ENCODE measurements at regions not wholly inside any gene's neighbourhood (a gene's known extent, or its start where the extent isn't known, plus 50 kb on each side); places are given as distances from the start of the nearest gene placed in this dataset.

GRCh38 chr3:145124900-145125678 is 1035.9 kb downstream of the PLOD2 start:
- H3K9me3 ChIP-seq, result no peaks in the 10 kb centered on the region
- no peaks in the 10 kb centered on the region for H3K27me3 ChIP-seq
- H3K4me3 ChIP-seq, result no peak overlapping the region
- no peaks in the 10 kb centered on the region for H3K36me3 ChIP-seq (ENCODE audit: low read depth, missing control alignments)
- 91 to 94% methylated on average over 4 of the region's 4 CpGs for WGBS, 2 donors
- H3K4me1 ChIP-seq, result no peaks in the 10 kb centered on the region
- intact Hi-C loops (cut with DNase I; ENCODE audit: low total_unique reads), result no loop called here
- DNase-seq, result no peak
- no peak overlapping the region for H3K27ac ChIP-seq
- TF ChIP-seq POLR2A (IDR thresholded peaks at IDR 0.05) (no peak), CTCF (IDR thresholded peaks at IDR 0.05) (no peak)

GRCh38 chr3:145133281-145133680 is 1027.7 kb downstream of the PLOD2 start:
- TF ChIP-seq CTCF (IDR thresholded peaks at IDR 0.05), result no peak
- no peak for TF ChIP-seq POLR2A (IDR thresholded peaks at IDR 0.05)
- no peak for DNase-seq
- no peaks in the 10 kb centered on the region for H3K4me1 ChIP-seq
- H3K9me3 ChIP-seq, result no peaks in the 10 kb centered on the region
- no peak overlapping the region for H3K4me3 ChIP-seq
- H3K27ac ChIP-seq, result no peak overlapping the region
- no peaks in the 10 kb centered on the region for H3K36me3 ChIP-seq (ENCODE audit: low read depth, missing control alignments)
- intact Hi-C loops (cut with DNase I; ENCODE audit: low total_unique reads), result no loop called here
- WGBS, 2 donors, result 87 to 96% methylated on average over 2 of the region's 2 CpGs
- no peaks in the 10 kb centered on the region for H3K27me3 ChIP-seq

- no peak for DNase-seq
- Histone ChIP-seq H3K9me3 (no peaks in the 10 kb centered on the region), H3K4me3 (no peak overlapping the region), H3K27me3 (no peaks in the 10 kb centered on the region), H3K36me3 (ENCODE audit: low read depth, missing control alignments) (no peaks in the 10 kb centered on the region), H3K4me1 (no peaks in the 10 kb centered on the region), H3K27ac (no peak overlapping the region)
- no peak for TF ChIP-seq CTCF (IDR thresholded peaks at IDR 0.05)
- no peak for TF ChIP-seq POLR2A (IDR thresholded peaks at IDR 0.05)
- intact Hi-C loops (cut with DNase I; ENCODE audit: low total_unique reads), result no loop called here
- WGBS, 2 donors, result 67 to 77% methylated on average over 2 of the region's 2 CpGs
Observed at GRCh38 chr3:145134738-145135137, 1026.2 kb downstream of the PLOD2 start.

DNA sequence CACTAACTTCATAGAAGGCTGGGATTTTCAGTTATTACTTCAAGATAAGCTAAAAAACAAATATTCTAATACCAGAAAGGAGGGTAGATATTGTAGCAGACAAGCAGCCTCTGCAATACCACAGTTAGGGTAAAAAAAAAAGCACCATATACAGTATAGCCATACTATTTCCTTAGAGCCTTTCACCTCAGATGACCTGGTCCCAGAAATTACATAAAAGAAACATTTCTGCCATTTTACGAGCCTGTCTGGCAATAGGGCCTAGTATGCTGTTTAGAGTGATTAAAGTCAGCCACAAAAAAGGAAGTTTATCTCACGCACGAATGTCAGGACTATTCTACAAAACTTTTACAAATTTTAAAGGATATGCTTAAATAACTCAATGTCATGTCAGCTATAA is 1016.6 kb downstream of the PLOD2 start:
- Histone ChIP-seq H3K4me3 (no peak overlapping the region), H3K27ac (no peak overlapping the region), H3K9me3 (no peaks in the 10 kb centered on the region), H3K27me3 (no peaks in the 10 kb centered on the region), H3K4me1 (no peaks in the 10 kb centered on the region), H3K36me3 (ENCODE audit: low read depth, missing control alignments) (no peaks in the 10 kb centered on the region)
- 83 to 90% methylated on average over 3 of the region's 3 CpGs for WGBS, 2 donors
- TF ChIP-seq POLR2A (IDR thresholded peaks at IDR 0.05), result no peak
- no peak for TF ChIP-seq CTCF (IDR thresholded peaks at IDR 0.05)
- intact Hi-C loops (cut with DNase I; ENCODE audit: low total_unique reads), result no loop called here
- no peak for DNase-seq

- no peak for DNase-seq
- no peaks in the 10 kb centered on the region for H3K4me1 ChIP-seq
- H3K9me3 ChIP-seq, result no peaks in the 10 kb centered on the region
- no peaks in the 10 kb centered on the region for H3K36me3 ChIP-seq (ENCODE audit: low read depth, missing control alignments)
- TF ChIP-seq POLR2A (IDR thresholded peaks at IDR 0.05), result no peak
- TF ChIP-seq CTCF (IDR thresholded peaks at IDR 0.05), result no peak
- H3K27ac ChIP-seq, result no peak overlapping the region
- WGBS, 2 donors, result 74 to 76% methylated on average over 1 of the region's 1 CpG
- H3K4me3 ChIP-seq, result no peak overlapping the region
- intact Hi-C loops (cut with DNase I; ENCODE audit: low total_unique reads), result no loop called here
- no peaks in the 10 kb centered on the region for H3K27me3 ChIP-seq
Observed at GRCh38 chr3:145145461-145145860, 1015.5 kb downstream of the PLOD2 start.
